SK-N-SH (cell line): ENCODE measurements at regions not wholly inside any gene's neighbourhood (a gene's known extent, or its start where the extent isn't known, plus 50 kb on each side); places are given as distances from the start of the nearest gene placed in this dataset.

Experiments
- CTCF ChIA-PET: fragments of 300-600, 350-600 bp; formaldehyde crosslinking; extraction: SDS; loops from one replicate; lab custom pipeline; 2021; lab: Yijun Ruan, JAX
- POLR2A ChIA-PET: fragments of 350-600 bp; sonication (Branson Sonifier 250); formaldehyde crosslinking; extraction: SDS; loops from one replicate; lab custom pipeline; 2020; ENCODE audit warnings: antibody characterized with exemption, inconsistent platforms; lab: Yijun Ruan, JAX
- DNase-seq: peaks from one replicate; pipeline ENCODE4 v3.0.0; 2012
- H2AFZ ChIP-seq: fragments of 200-600 bp; sonication (generic); 2 replicates; pipeline ENCODE4 v1.8.1; 2016; ENCODE audit warnings: antibody characterized with exemption, mild to moderate bottlenecking, low read depth
- H3F3A ChIP-seq: fragments of 200-600 bp; sonication (generic); replicated peaks from 2 replicates; pipeline ENCODE3; 2016; ENCODE audit warnings: antibody characterized with exemption, mild to moderate bottlenecking; ENCODE audit not compliant: insufficient read depth
- H3K27ac ChIP-seq, 2 experiments: fragments of 200-500 bp in 1 of 2; fragments of 200-600 bp in 1 of 2; sonication (Bioruptor generic) in 1 of 2; sonication (generic), shearing (Covaris generic) in 1 of 2; 2 replicates each; pipeline versions ENCODE4 v1.5.1 to v1.6.1; 2014 to 2016; ENCODE audit warnings: low read depth in 2 of 2, inconsistent platforms in 1 of 2, low read length in 1 of 2, mild to moderate bottlenecking in 1 of 2, mixed read lengths in 1 of 2
- H3K27me3 ChIP-seq: fragments of 200-600 bp; sonication (generic), shearing (Covaris generic); 2 replicates; pipeline ENCODE4 v1.6.1; 2016; ENCODE audit warnings: mixed run types; ENCODE audit not compliant: insufficient read depth
- H3K36me3 ChIP-seq, 2 experiments: fragments of 200-500 bp in 1 of 2; fragments of 200-600 bp in 1 of 2; sonication (Bioruptor generic) in 1 of 2; sonication (generic) in 1 of 2; replicated peaks in 1 of 2; 2 replicates each; pipeline versions ENCODE3 to v1.5.1; 2014 to 2016; ENCODE audit warnings: low read length in 1 of 2, mild to moderate bottlenecking in 1 of 2; ENCODE audit not compliant: insufficient read depth in 2 of 2, control insufficient read depth in 1 of 2
- H3K4me1 ChIP-seq, 2 experiments: fragments of 200-500 bp in 1 of 2; fragments of 200-600 bp in 1 of 2; sonication (Bioruptor generic) in 1 of 2; sonication (generic), shearing (Covaris generic) in 1 of 2; 2 replicates each; pipeline versions ENCODE4 v1.5.1 to v1.6.1; 2014 to 2016; ENCODE audit warnings: low read depth in 1 of 2, low read length in 1 of 2, mixed run types in 1 of 2; ENCODE audit not compliant: insufficient read depth in 2 of 2, control insufficient read depth in 1 of 2
- H3K4me2 ChIP-seq: fragments of 200-600 bp; sonication (generic), shearing (Covaris generic); 2 replicates; pipeline ENCODE4 v1.6.1; 2017; ENCODE audit warnings: mixed run types
- H3K4me3 ChIP-seq, 2 experiments: fragments of 200-500 bp in 1 of 2; fragments of 200-600 bp in 1 of 2; sonication (Bioruptor generic) in 1 of 2; sonication (generic), shearing (Covaris generic) in 1 of 2; 2 replicates each; pipeline versions ENCODE4 v1.5.1 to v1.8.1; 2014 to 2016; ENCODE audit warnings: low read depth in 2 of 2, inconsistent platforms in 1 of 2, low read length in 1 of 2, mild to moderate bottlenecking in 1 of 2, mixed read lengths in 1 of 2, moderate library complexity in 1 of 2
- H3K79me2 ChIP-seq: fragments of 200-600 bp; sonication (generic); 2 replicates; pipeline ENCODE4 v1.8.1; 2017; ENCODE audit warnings: mild to moderate bottlenecking; ENCODE audit not compliant: insufficient read depth
- H3K9ac ChIP-seq: fragments of 200-600 bp; sonication (generic); 2 replicates; pipeline ENCODE4 v1.6.1; 2017; ENCODE audit warnings: mixed run types
- H3K9me2 ChIP-seq: fragments of 200-600 bp; sonication (generic); 2 replicates; pipeline ENCODE4 v1.6.1; 2017; ENCODE audit warnings: mixed run types
- H3K9me3 ChIP-seq: fragments of 200-600 bp; sonication (generic); 2 replicates; pipeline ENCODE4 v1.6.1; 2017; ENCODE audit warnings: mixed run types, mild to moderate bottlenecking, moderate library complexity
- H4K20me1 ChIP-seq: fragments of 200-600 bp; sonication (generic); 2 replicates; pipeline ENCODE4 v1.6.1; 2017; ENCODE audit warnings: mild to moderate bottlenecking, mixed run types; ENCODE audit not compliant: insufficient read depth
- CHD2 ChIP-seq: fragments of 150-350 bp; IDR thresholded peaks from 2 replicates; pipeline ENCODE4 v1.6.1; 2018; ENCODE audit warnings: low read length; ENCODE audit not compliant: partially characterized antibody
- EZH2phosphoT487 ChIP-seq: fragments of 200-600 bp; sonication (generic); IDR thresholded peaks from 2 replicates; pipeline ENCODE4 v1.6.1; 2017; ENCODE audit warnings: low read depth, mixed run types, mild to moderate bottlenecking, antibody characterized with exemption, moderate library complexity, borderline replicate concordance
- FOXJ3 ChIP-seq: sonication (generic); formaldehyde crosslinking; IDR thresholded peaks from 2 replicates; pipeline ENCODE4 v1.5.1; 2020; ENCODE audit warnings: mild to moderate bottlenecking, missing genetic modification reagents
- MXI1 ChIP-seq: IDR thresholded peaks from 2 replicates; pipeline ENCODE4 v1.6.1; 2012; ENCODE audit warnings: mild to moderate bottlenecking, low read depth, low read length, improper control_type of control experiment
- NFIC ChIP-seq: IDR thresholded peaks from 2 replicates; pipeline ENCODE4 v1.4.0; 2012; ENCODE audit warnings: borderline replicate concordance
- NRF1 ChIP-seq: IDR thresholded peaks from 2 replicates; pipeline ENCODE4 v1.6.1; 2012; ENCODE audit warnings: low read depth, mild to moderate bottlenecking, low read length
- POLR2AphosphoS5 ChIP-seq: IDR thresholded peaks from 2 replicates; pipeline ENCODE4 v1.6.1; 2012; ENCODE audit warnings: low read depth, low read length
- RAD21 ChIP-seq: IDR thresholded peaks from 2 replicates; pipeline ENCODE4 v1.6.1; 2012; ENCODE audit warnings: mild to moderate bottlenecking, low read length
- RCOR1 ChIP-seq: fragments of 150-350 bp; IDR thresholded peaks from 2 replicates; pipeline ENCODE4 v1.6.1; 2017; ENCODE audit warnings: antibody characterized with exemption, low read length
- RXRA ChIP-seq: IDR thresholded peaks from 2 replicates; pipeline ENCODE4 v1.4.0; 2012; ENCODE audit warnings: low read depth, mild to moderate bottlenecking, borderline replicate concordance
- SMC3 ChIP-seq: IDR thresholded peaks from 2 replicates; pipeline ENCODE4 v1.6.1; 2012; ENCODE audit warnings: low read depth, low read length, improper control_type of control experiment
- TAF1 ChIP-seq: IDR thresholded peaks from 2 replicates; pipeline ENCODE4 v1.6.1; 2012; ENCODE audit warnings: low read depth, mild to moderate bottlenecking, low read length, moderate library complexity, borderline replicate concordance
- TCF12 ChIP-seq: IDR thresholded peaks from 2 replicates; pipeline ENCODE4 v1.4.0; 2012
- YY1 ChIP-seq: IDR thresholded peaks from 2 replicates; pipeline ENCODE4 v1.4.0; 2012; ENCODE audit warnings: low read depth, mild to moderate bottlenecking
- WGBS: methylation state at CpG from one replicate; pipeline ENCODE4 v1.1.6; 2017; ENCODE audit warnings: low lambda C conversion rate; 5-methylcytosine and 5-hydroxymethylcytosine counted together
- TF ChIP-seq, protein P1 (sequence below): fragments of 150-350 bp; IDR thresholded peaks from 2 replicates; pipeline ENCODE4 v1.6.1; 2017; ENCODE audit warnings: antibody characterized with exemption, low read length, low read depth, borderline replicate concordance
- TF ChIP-seq, protein P2 (sequence below): fragments of 200-600 bp; sonication (generic); IDR thresholded peaks from 2 replicates; pipeline ENCODE4 v1.6.1; 2017; ENCODE audit warnings: antibody characterized with exemption, mild to moderate bottlenecking, moderate library complexity
- TF ChIP-seq, protein P3 (sequence below): IDR thresholded peaks from 2 replicates; pipeline ENCODE4 v1.4.0; 2012; ENCODE audit warnings: low read depth, borderline replicate concordance
- TF ChIP-seq, protein P4 (sequence below): IDR thresholded peaks from 2 replicates; pipeline ENCODE4 v1.6.1; 2012; ENCODE audit warnings: mild to moderate bottlenecking, low read depth, low read length, moderate library complexity

DNA sequence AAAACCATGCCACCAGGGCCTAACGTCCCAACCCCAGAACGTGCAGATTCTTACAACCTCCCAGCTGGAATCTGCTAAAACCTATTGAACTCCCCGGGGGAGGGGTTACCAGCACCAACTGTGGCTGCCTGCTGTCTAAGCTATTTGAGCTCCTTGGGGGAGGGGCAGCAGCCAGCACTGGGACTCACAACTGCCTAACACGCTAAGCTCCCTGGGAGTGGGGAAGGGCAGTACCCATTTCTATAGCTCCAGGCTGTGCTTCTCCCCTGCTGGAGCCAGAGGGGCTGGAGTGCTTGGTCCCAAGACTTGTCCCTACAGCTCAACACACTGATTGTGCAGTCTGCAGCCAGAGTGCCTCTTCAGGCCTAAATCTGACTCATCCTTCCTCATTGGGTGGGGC lies 459.8 kb upstream of the FGF16 start:
- no peaks in the 10 kb centered on the region for H3K36me3 ChIP-seq
- H3F3A ChIP-seq = no peaks in the 10 kb centered on the region
- 0% methylated on average over 4 of the region's 4 CpGs for WGBS
- H2AFZ ChIP-seq = no peak overlapping the region
- no peaks in the 10 kb centered on the region for H3K9me3 ChIP-seq
- ChIA-PET POLR2A (no interaction called here), CTCF (interaction anchor here (1.0 kb wide), 1 partner anchor 13 kb away, joined by 3 read pairs; no protein-coding TSS in a partner anchor)
- no peaks in the 10 kb centered on the region for H3K4me1 ChIP-seq
- TF ChIP-seq FOXJ3 (CRISPR knock-in tag) (no peak), TAF1 (no peak), YY1 (no peak), EZH2phosphoT487 (no peak), POLR2AphosphoS5 (no peak), NRF1 (no peak), RAD21 (no peak), MXI1 (no peak), SMC3 (no peak), CHD2 (no peak), RXRA (no peak), NFIC (no peak), RCOR1 (no peak), TCF12 (no peak)
- TF ChIP-seq, protein P1, sequence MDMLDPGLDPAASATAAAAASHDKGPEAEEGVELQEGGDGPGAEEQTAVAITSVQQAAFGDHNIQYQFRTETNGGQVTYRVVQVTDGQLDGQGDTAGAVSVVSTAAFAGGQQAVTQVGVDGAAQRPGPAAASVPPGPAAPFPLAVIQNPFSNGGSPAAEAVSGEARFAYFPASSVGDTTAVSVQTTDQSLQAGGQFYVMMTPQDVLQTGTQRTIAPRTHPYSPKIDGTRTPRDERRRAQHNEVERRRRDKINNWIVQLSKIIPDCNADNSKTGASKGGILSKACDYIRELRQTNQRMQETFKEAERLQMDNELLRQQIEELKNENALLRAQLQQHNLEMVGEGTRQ = no peak
- TF ChIP-seq, protein P2, sequence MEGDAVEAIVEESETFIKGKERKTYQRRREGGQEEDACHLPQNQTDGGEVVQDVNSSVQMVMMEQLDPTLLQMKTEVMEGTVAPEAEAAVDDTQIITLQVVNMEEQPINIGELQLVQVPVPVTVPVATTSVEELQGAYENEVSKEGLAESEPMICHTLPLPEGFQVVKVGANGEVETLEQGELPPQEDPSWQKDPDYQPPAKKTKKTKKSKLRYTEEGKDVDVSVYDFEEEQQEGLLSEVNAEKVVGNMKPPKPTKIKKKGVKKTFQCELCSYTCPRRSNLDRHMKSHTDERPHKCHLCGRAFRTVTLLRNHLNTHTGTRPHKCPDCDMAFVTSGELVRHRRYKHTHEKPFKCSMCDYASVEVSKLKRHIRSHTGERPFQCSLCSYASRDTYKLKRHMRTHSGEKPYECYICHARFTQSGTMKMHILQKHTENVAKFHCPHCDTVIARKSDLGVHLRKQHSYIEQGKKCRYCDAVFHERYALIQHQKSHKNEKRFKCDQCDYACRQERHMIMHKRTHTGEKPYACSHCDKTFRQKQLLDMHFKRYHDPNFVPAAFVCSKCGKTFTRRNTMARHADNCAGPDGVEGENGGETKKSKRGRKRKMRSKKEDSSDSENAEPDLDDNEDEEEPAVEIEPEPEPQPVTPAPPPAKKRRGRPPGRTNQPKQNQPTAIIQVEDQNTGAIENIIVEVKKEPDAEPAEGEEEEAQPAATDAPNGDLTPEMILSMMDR = no peak
- TF ChIP-seq, protein P3, sequence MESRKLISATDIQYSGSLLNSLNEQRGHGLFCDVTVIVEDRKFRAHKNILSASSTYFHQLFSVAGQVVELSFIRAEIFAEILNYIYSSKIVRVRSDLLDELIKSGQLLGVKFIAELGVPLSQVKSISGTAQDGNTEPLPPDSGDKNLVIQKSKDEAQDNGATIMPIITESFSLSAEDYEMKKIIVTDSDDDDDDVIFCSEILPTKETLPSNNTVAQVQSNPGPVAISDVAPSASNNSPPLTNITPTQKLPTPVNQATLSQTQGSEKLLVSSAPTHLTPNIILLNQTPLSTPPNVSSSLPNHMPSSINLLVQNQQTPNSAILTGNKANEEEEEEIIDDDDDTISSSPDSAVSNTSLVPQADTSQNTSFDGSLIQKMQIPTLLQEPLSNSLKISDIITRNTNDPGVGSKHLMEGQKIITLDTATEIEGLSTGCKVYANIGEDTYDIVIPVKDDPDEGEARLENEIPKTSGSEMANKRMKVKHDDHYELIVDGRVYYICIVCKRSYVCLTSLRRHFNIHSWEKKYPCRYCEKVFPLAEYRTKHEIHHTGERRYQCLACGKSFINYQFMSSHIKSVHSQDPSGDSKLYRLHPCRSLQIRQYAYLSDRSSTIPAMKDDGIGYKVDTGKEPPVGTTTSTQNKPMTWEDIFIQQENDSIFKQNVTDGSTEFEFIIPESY = no peak
- TF ChIP-seq, protein P4, sequence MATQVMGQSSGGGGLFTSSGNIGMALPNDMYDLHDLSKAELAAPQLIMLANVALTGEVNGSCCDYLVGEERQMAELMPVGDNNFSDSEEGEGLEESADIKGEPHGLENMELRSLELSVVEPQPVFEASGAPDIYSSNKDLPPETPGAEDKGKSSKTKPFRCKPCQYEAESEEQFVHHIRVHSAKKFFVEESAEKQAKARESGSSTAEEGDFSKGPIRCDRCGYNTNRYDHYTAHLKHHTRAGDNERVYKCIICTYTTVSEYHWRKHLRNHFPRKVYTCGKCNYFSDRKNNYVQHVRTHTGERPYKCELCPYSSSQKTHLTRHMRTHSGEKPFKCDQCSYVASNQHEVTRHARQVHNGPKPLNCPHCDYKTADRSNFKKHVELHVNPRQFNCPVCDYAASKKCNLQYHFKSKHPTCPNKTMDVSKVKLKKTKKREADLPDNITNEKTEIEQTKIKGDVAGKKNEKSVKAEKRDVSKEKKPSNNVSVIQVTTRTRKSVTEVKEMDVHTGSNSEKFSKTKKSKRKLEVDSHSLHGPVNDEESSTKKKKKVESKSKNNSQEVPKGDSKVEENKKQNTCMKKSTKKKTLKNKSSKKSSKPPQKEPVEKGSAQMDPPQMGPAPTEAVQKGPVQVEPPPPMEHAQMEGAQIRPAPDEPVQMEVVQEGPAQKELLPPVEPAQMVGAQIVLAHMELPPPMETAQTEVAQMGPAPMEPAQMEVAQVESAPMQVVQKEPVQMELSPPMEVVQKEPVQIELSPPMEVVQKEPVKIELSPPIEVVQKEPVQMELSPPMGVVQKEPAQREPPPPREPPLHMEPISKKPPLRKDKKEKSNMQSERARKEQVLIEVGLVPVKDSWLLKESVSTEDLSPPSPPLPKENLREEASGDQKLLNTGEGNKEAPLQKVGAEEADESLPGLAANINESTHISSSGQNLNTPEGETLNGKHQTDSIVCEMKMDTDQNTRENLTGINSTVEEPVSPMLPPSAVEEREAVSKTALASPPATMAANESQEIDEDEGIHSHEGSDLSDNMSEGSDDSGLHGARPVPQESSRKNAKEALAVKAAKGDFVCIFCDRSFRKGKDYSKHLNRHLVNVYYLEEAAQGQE = no peak
- no peak overlapping the region for H3K4me2 ChIP-seq
- H3K9ac ChIP-seq = no peak overlapping the region
- H4K20me1 ChIP-seq = no peaks in the 10 kb centered on the region
- DNase-seq = no peak
- H3K27me3 ChIP-seq = no peaks in the 10 kb centered on the region
- no peak overlapping the region for H3K4me3 ChIP-seq
- H3K27ac ChIP-seq = no peak overlapping the region
- no peaks in the 10 kb centered on the region for H3K79me2 ChIP-seq
- H3K9me2 ChIP-seq = no peaks in the 10 kb centered on the region
